ENCODE measurements at regions not wholly inside any gene's neighbourhood (a gene's known extent, or its start where the extent isn't known, plus 50 kb on each side); places are given as distances from the start of the nearest gene placed in this dataset.
"Not testable (repeated sequence)": the region's sequence is repeated elsewhere in the genome, so short reads cannot be mapped to it uniquely, and the experiment has no call there.

DNA sequence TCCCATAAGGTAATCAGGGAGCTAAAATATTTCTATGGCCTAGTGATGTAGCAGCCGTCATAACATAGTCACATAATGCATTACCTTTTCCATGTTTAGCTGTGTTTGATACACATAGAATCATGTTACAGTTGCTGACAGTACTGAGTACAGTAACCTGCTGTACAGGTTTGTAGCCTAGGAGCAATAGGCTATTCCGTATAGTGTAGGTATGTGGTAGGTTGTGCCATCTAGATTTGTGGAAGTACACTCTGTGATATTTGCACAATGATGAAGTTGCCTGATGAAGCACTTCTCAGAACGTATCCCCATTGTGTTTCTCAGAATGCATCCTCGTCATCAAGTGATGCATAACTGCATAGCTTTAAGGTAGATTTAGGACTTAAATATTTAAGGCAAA lies 495.6 kb upstream of the ZFP42 start:
- no peak for TF ChIP-seq Cebpa-rat (IDR thresholded peaks at IDR 0.05)
- no peaks in the 10 kb centered on the region for H3K36me3 ChIP-seq
- no peak overlapping the region for H3K27ac ChIP-seq
- peaks cover 0 to 5% (median 0%) of the 10 kb centered on the region in 10 experiments; a peak in 1 of 20 replicates for H3K4me1 ChIP-seq
- no peaks in the 10 kb centered on the region for H3K27me3 ChIP-seq
- no peak overlapping the region for H3K9ac ChIP-seq
- H3K9me3 ChIP-seq (replicated peaks in 1 of 11): peaks cover 0 to 4% (median 2%) of the 10 kb centered on the region in 11 experiments; a peak in 15 of 22 replicates
- H3K4me3 ChIP-seq: no peak overlapping the region
- H3K4me2 ChIP-seq: no peak overlapping the region
- H4K20me1 ChIP-seq: no peaks in the 10 kb centered on the region

DNA sequence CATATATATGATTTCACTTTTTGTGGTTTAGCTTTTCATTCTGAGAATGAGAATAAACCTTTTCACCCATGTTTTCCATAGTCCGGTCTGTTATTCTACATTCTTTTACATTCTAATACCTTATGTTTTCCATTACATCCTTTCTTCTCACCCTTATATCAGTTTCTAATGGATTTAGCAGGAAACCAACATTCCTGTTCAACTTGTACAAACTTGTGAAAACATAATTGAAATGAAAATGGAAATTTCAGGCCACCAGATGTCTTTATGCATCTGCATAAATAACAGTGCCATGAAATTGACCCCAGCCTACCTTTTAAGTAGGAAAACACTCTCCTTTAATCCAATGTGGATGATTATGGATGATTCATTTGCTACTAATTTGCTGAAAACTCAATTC lies 494.8 kb upstream of the ZFP42 start:
- TF ChIP-seq Cebpa-rat (IDR thresholded peaks at IDR 0.05): no peak
- H3K36me3 ChIP-seq: no peaks in the 10 kb centered on the region
- peaks cover 0 to 5% (median 0%) of the 10 kb centered on the region in 10 experiments; a peak in 1 of 20 replicates for H3K4me1 ChIP-seq
- peaks cover 5 to 13% (median 10%) of the 10 kb centered on the region in 11 experiments; a peak in 19 of 22 replicates for H3K9me3 ChIP-seq (replicated peaks in 1 of 11)
- H3K27me3 ChIP-seq: no peaks in the 10 kb centered on the region
- no peak overlapping the region for H3K4me2 ChIP-seq
- H4K20me1 ChIP-seq: no peaks in the 10 kb centered on the region
- no peak overlapping the region for H3K9ac ChIP-seq
- no peak overlapping the region for H3K4me3 ChIP-seq
- H3K27ac ChIP-seq: no peak overlapping the region

DNA sequence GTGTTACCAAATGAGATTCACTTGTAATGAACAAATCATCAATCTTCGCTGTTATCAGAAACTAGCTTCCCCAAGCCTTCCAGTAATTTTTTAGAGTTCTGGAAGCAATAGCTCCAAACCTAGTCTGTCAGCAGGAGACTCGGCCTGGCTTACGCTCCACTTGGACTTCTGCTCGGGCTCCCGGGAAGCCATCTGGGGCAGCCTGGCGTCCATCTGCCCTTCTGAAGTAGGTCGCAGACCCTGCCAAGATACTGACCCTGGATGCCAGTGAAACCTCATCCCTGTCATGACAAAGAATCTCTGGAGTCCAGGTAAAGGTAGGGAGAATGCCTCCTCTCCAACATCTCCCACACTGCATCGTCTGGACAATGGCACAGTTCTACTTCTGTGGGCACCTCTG lies 493.8 kb upstream of the ZFP42 start:
- no peaks in the 10 kb centered on the region for H3K27me3 ChIP-seq
- peaks cover 0 to 2% (median 0%) of the 10 kb centered on the region in 10 experiments; a peak in 1 of 20 replicates for H3K4me1 ChIP-seq
- no peak overlapping the region for H3K27ac ChIP-seq

DNA sequence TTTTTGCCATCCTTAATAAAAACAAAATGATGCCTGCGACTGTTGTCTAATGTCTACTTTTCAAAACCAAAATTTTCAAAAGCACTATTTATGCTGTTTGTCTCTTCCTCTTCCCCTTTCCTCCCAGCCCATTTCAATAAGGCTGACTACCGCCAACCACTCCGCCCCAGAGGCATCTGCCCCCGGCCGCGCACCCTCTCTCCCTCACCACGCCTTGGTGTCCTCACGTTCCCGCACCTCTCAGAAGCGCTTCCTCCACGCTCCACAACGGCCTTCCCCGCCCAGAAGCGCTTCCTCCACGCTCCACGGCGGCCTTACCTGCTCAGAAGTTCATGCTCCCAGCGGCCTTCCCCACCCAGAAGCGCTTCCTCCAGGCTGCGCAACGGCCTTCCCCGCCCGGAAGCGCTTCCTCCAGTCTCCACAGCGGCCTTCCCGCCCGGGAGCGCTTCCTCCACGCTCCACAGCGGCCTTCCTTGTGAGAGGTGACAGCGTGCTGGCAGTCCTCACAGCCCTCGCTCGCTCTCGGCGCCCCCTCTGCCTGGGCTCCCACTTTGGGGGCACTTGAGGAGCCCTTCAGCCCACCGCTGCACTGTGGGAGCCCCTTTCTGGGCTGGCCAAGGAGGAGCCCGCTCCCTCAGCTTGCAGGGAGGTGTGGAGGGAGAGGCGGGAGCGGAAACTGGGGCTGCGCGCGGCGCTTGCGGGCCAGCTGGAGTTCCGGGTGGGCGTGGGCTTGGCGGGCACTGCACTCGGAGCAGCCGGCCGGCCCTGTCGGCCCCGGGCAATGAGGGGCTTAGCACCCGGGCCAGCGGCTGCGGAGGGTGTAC lies 490.4 kb upstream of the ZFP42 start:
- H3K9ac ChIP-seq: no peak overlapping the region
- H4K20me1 ChIP-seq: no peaks in the 10 kb centered on the region
- no peaks in the 10 kb centered on the region for H3K36me3 ChIP-seq
- no peak overlapping the region for H3K27ac ChIP-seq
- H3K4me1 ChIP-seq: no peaks in the 10 kb centered on the region
- H3K4me2 ChIP-seq: no peak overlapping the region
- peaks cover 10 to 24% (median 18%) of the 10 kb centered on the region in 11 experiments; a peak in 20 of 22 replicates for H3K9me3 ChIP-seq (replicated peaks in 1 of 11)
- no peaks in the 10 kb centered on the region for H3K27me3 ChIP-seq
- H3K4me3 ChIP-seq: no peak overlapping the region
- no peak for TF ChIP-seq Cebpa-rat (IDR thresholded peaks at IDR 0.05)

More for the DNA sequence above, 493.8 kb upstream of the ZFP42 start:
- Histone ChIP-seq H3K9me3 (replicated peaks in 1 of 11) (peaks cover 10 to 21% (median 15%) of the 10 kb centered on the region in 11 experiments; a peak in 20 of 22 replicates), H4K20me1 (no peaks in the 10 kb centered on the region), H3K36me3 (no peaks in the 10 kb centered on the region), H3K4me2 (no peak overlapping the region), H3K9ac (no peak overlapping the region), H3K4me3 (no peak overlapping the region)
- no peak for TF ChIP-seq Cebpa-rat (IDR thresholded peaks at IDR 0.05)

DNA sequence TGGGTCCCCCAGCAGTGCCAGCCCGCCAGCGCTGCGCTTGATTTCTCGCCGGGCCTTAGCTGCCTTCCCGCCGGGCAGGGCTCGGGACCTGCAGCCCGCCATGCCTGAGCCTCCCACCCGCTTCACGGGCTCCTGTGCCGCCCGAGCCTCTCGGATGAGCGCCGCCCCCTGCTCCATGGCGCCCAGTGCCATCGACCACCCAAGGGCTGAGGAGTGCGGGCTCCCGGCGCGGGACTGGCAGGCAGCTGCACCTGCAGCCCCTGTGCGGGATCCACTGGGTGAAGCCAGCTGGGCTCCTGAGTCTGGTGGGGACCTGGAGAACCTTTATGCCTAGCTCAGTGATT lies 489.8 kb upstream of the ZFP42 start:
- H3K9ac ChIP-seq, H3K4me1 ChIP-seq, H4K20me1 ChIP-seq, H3K27ac ChIP-seq, H3K36me3 ChIP-seq, H3K4me3 ChIP-seq, H3K4me2 ChIP-seq, H3K27me3 ChIP-seq: not testable (repeated sequence)
- H3K9me3 ChIP-seq (replicated peaks in 1 of 11): peaks cover 10 to 24% (median 18%) of the 10 kb centered on the region in 11 experiments; a peak in 20 of 22 replicates

DNA sequence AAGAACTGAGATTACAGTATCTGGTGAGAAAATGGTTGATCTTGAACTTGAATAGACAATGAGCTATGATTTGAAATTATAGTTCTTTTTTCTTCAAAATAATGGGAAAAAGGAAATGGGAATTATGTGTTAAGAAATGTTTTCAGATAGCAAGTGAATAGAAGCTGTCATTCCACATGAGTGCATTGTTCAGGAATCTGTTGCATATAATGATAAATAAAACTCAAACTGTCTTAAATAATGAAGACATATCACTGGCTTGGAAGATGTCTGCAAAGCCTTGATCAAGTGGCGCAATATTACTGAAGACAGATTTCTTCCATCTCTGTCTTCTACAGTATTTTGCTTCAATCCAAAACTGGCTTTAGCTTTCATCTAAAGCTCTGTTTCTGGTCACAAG lies 479.3 kb upstream of the ZFP42 start:
- H3K4me1 ChIP-seq: no peaks in the 10 kb centered on the region
- H3K27me3 ChIP-seq: no peaks in the 10 kb centered on the region
- H3K9ac ChIP-seq: no peak overlapping the region
- H4K20me1 ChIP-seq: no peaks in the 10 kb centered on the region
- H3K27ac ChIP-seq: no peak overlapping the region
- H3K4me2 ChIP-seq: no peak overlapping the region
- no peak overlapping the region for H3K4me3 ChIP-seq
- peaks cover 0 to 4% (median 0%) of the 10 kb centered on the region in 11 experiments; a peak in 2 of 22 replicates for H3K9me3 ChIP-seq (replicated peaks in 1 of 11)
- H3K36me3 ChIP-seq: no peaks in the 10 kb centered on the region
- TF ChIP-seq Cebpa-rat (IDR thresholded peaks at IDR 0.05): no peak

DNA sequence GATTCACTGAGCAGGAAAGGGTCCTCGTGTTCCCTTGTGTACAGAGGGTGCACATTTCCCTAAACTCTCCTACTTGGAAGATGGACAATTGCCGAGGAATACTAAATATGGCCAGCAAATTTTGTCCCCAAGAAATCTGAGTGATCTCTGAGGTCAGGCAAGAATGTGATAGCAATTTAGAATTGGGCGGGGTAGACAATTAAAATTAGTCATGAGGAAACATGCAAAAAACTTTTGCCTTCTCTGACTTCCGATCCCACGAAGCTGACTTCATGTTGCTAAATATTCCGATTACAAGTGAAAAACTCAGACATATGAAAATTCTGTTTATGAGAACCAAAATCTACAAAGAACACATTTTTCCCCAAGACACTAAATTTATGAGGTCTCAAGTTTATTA lies 453.9 kb upstream of the ZFP42 start:
- Histone ChIP-seq H3K9ac (no peak overlapping the region), H3K27me3 (no peaks in the 10 kb centered on the region), H4K20me1 (no peaks in the 10 kb centered on the region), H3K4me2 (peak overlapping the region in 2 of 11 experiments; percentile 17 to 34; a peak in 2 of 22 replicates), H3K4me1 (peaks cover 0 to 12% (median 0%) of the 10 kb centered on the region in 10 experiments; a peak in 3 of 20 replicates), H3K27ac (peak overlapping the region in 1 of 11 experiments; percentile 18; a peak in 1 of 22 replicates), H3K9me3 (replicated peaks in 1 of 11) (no peaks in the 10 kb centered on the region), H3K4me3 (no peak overlapping the region), H3K36me3 (no peaks in the 10 kb centered on the region)
- TF ChIP-seq Cebpa-rat (IDR thresholded peaks at IDR 0.05): no peak

DNA sequence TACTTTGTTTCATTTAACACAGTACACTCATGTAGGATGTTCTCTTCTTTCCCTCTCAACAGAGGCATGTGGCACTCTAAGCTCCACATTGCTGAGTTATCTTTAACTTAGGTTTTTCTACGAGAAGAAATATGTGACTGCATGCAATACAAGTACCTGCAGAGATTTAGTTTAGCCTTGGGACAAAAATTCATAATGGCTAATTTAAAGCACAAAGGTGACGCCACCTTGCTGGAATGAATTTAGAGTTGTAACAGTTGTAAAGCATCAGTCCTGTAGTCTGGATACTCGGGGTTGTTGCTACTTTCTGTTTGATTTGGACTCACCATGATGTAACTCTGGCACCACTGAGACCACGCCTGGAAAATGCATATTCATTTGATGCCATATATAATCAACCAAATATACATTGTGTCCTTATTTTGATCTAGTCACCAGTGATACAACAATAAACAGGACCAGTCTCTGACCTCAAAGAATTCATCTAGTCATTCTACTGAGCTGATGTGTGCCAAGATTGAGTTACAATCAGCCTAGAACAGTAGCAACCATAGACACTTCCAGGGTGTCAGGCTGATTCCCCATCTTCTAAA lies 451.0 kb upstream of the ZFP42 start:
- Histone ChIP-seq H3K27me3 (no peaks in the 10 kb centered on the region), H3K4me2 (no peak overlapping the region)

DNA sequence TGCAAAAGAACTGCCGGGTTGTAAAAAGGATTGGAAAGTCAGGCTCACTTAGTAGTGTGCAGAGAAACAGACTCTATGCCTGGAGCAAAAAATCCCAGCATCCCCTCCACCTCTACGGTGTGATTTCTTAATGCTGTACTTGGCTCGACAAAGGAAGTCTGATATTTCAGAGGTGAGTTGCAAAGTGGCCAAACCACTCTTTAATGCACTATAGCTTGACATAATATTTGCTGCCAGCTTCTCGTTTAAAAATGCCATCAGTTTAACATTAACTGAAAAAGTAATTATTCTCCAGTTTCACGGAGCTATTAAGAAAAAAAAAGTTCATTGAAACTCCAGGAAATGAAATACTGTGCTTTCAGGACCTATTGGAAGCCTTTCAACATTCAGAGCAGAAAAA lies 448.3 kb upstream of the ZFP42 start:
- TF ChIP-seq Cebpa-rat (IDR thresholded peaks at IDR 0.05): no peak
- Histone ChIP-seq H3K36me3 (no peaks in the 10 kb centered on the region), H4K20me1 (no peaks in the 10 kb centered on the region), H3K4me3 (no peak overlapping the region), H3K27ac (no peak overlapping the region), H3K27me3 (no peaks in the 10 kb centered on the region), H3K4me2 (no peak overlapping the region), H3K9ac (no peak overlapping the region), H3K4me1 (peaks cover 0 to 17% (median 0%) of the 10 kb centered on the region in 10 experiments; a peak in 6 of 20 replicates), H3K9me3 (replicated peaks in 1 of 11) (peaks cover 0 to 28% (median 0%) of the 10 kb centered on the region in 11 experiments; a peak in 10 of 22 replicates)

More for the DNA sequence above, 451.0 kb upstream of the ZFP42 start:
- Histone ChIP-seq H3K9me3 (replicated peaks in 1 of 11) (peaks cover 0 to 8% (median 0%) of the 10 kb centered on the region in 11 experiments; a peak in 9 of 22 replicates), H3K9ac (no peak overlapping the region), H3K4me3 (no peak overlapping the region), H4K20me1 (no peaks in the 10 kb centered on the region), H3K4me1 (peaks cover 0 to 21% (median 0%) of the 10 kb centered on the region in 10 experiments; a peak in 6 of 20 replicates), H3K36me3 (no peaks in the 10 kb centered on the region), H3K27ac (no peak overlapping the region)
- no peak for TF ChIP-seq Cebpa-rat (IDR thresholded peaks at IDR 0.05)

All from BLaER1 treated with 17β-estradiol and CSF1 and Interleukin-3, amounts not matched to agents 10 nM and 100 nM (cell line).